ENCODE measurements at regions not wholly inside any gene's neighbourhood (a gene's known extent, or its start where the extent isn't known, plus 50 kb on each side); places are given as distances from the start of the nearest gene placed in this dataset.

GRCh38 chr4:35965300-35965699 lies 279.0 kb downstream of the ARAP2 start:
- Mint-ChIP-seq H3K9me3 (no peaks in the 10 kb centered on the region), H3K27me3 (ENCODE audit: low read depth) (no peaks in the 10 kb centered on the region), H3K27ac (no peak overlapping the region), H3K36me3 (ENCODE audit: insufficient read depth in 1 of 3, low read depth in 3 of 3) (no peaks in the 10 kb centered on the region), H3K4me3 (no peak overlapping the region), H3K4me1 (no peaks in the 10 kb centered on the region)
- Histone ChIP-seq H3K18ac (ENCODE audit: insufficient read length, low read depth, low read length) (no peak overlapping the region), H3K79me2 (ENCODE audit: insufficient read depth, low read length) (no peaks in the 10 kb centered on the region), H2BK15ac (ENCODE audit: low read depth, low read length) (no peak overlapping the region), H2BK12ac (ENCODE audit: insufficient read length, low read depth, low read length) (no peak overlapping the region), H4K20me1 (ENCODE audit: control insufficient read depth, insufficient read depth, insufficient read length) (no peaks in the 10 kb centered on the region), H3K27me3 (ENCODE audit: insufficient read depth, low read length) (no peaks in the 10 kb centered on the region), H3K4ac (ENCODE audit: low read depth, low read length) (no peak overlapping the region), H2BK120ac (ENCODE audit: low read depth, low read length, poor library complexity, severe bottlenecking) (no peak overlapping the region), H3K4me2 (ENCODE audit: insufficient read depth, insufficient read length, low read length) (no peak overlapping the region), H3K14ac (ENCODE audit: insufficient read depth, low read length) (no peak overlapping the region), H3K9me3 (ENCODE audit: control insufficient read depth, low read depth, low read length) (no peaks in the 10 kb centered on the region), H3T11ph (ENCODE audit: low read length) (no peak overlapping the region), H4K91ac (ENCODE audit: insufficient read length, low read depth, low read length) (no peak overlapping the region), H3K27ac (ENCODE audit: insufficient read length, low read depth, low read length) (no peak overlapping the region), H4K5ac (ENCODE audit: insufficient read length, low read depth, low read length) (no peak overlapping the region), H2BK5ac (ENCODE audit: insufficient read length, low read length) (no peak overlapping the region), H3K79me1 (ENCODE audit: insufficient read depth, low read depth, low read length, poor library complexity, severe bottlenecking) (no peaks in the 10 kb centered on the region), H3K23ac (ENCODE audit: insufficient read length, low read depth, low read length) (no peak overlapping the region), H2AFZ (ENCODE audit: low read length) (no peak overlapping the region), H3K4me1 (ENCODE audit: insufficient read depth, low read length) (no peaks in the 10 kb centered on the region), H4K8ac (replicated peaks; ENCODE audit: insufficient read length, low read depth, low read length) (no peak overlapping the region), H3K56ac (ENCODE audit: insufficient read length, low read depth, low read length) (no peak overlapping the region), H3K23me2 (ENCODE audit: insufficient read length, low read depth, low read length, poor library complexity, severe bottlenecking) (no peaks in the 10 kb centered on the region), H3K9ac (ENCODE audit: extremely low read depth, insufficient read length, low read length) (no peak overlapping the region), H2BK20ac (ENCODE audit: low read depth, low read length, poor library complexity, severe bottlenecking) (no peak overlapping the region), H2AK5ac (ENCODE audit: insufficient read length, low read length) (no peak overlapping the region)
- no CpG with 5 or more reads among the region's 1 CpG for WGBS (ENCODE audit: extremely low coverage, insufficient read length, low lambda C conversion rate)
- no peak for DNase-seq
- TF ChIP-seq, protein P1, sequence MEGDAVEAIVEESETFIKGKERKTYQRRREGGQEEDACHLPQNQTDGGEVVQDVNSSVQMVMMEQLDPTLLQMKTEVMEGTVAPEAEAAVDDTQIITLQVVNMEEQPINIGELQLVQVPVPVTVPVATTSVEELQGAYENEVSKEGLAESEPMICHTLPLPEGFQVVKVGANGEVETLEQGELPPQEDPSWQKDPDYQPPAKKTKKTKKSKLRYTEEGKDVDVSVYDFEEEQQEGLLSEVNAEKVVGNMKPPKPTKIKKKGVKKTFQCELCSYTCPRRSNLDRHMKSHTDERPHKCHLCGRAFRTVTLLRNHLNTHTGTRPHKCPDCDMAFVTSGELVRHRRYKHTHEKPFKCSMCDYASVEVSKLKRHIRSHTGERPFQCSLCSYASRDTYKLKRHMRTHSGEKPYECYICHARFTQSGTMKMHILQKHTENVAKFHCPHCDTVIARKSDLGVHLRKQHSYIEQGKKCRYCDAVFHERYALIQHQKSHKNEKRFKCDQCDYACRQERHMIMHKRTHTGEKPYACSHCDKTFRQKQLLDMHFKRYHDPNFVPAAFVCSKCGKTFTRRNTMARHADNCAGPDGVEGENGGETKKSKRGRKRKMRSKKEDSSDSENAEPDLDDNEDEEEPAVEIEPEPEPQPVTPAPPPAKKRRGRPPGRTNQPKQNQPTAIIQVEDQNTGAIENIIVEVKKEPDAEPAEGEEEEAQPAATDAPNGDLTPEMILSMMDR (conservative IDR thresholded peaks at IDR 0.05) = no peak

Data from H9 (cell line).